K562 (cell line): ENCODE measurements at regions not wholly inside any gene's neighbourhood (a gene's known extent, or its start where the extent isn't known, plus 50 kb on each side); places are given as distances from the start of the nearest gene placed in this dataset.

ENCODE experiments used
- C11orf30 ChIP-seq: fragments of 450-650 bp; IDR thresholded peaks from 2 replicates; pipeline ENCODE4 v1.6.1; 2016; ENCODE audit warnings: low read depth, mild to moderate bottlenecking
- CAMTA2 ChIP-seq: fragments of 250-450 bp; sonication (Bioruptor Pico); conservative IDR thresholded peaks from 2 replicates; pipeline ENCODE4 v1.5.1; 2022
- CBX5 ChIP-seq: IDR thresholded peaks from 2 replicates; pipeline ENCODE4 v1.6.1; 2014; ENCODE audit warnings: low read depth, borderline replicate concordance
- CCNT2 ChIP-seq: IDR thresholded peaks from 2 replicates; pipeline ENCODE4 v1.6.1; 2011; ENCODE audit warnings: borderline replicate concordance, low read depth, mild to moderate bottlenecking, moderate library complexity, mixed read lengths, low read length; ENCODE audit not compliant: insufficient read length; ENCODE audit errors: extremely low read depth
- CREB1 ChIP-seq, 2 experiments: sonication (generic) in 1 of 2; formaldehyde crosslinking in 1 of 2; IDR thresholded peaks; 2 replicates each; pipeline versions ENCODE4 v1.6.1 to v1.8.0; 2012 to 2022; ENCODE audit warnings: inconsistent platforms in 1 of 2, mild to moderate bottlenecking in 1 of 2, missing genetic modification reagents in 1 of 2, moderate library complexity in 1 of 2
- ELK3 ChIP-seq: fragments of 450-650 bp; formaldehyde crosslinking; IDR thresholded peaks from 2 replicates; pipeline ENCODE4 v1.4.0; 2020; ENCODE audit warnings: mild to moderate bottlenecking
- ERF ChIP-seq: fragments of 450-650 bp; formaldehyde crosslinking; IDR thresholded peaks from 2 replicates; pipeline ENCODE4 v1.4.0; 2020; ENCODE audit warnings: mild to moderate bottlenecking, mixed read lengths
- GABPB2 ChIP-seq: fragments of 250-450 bp; sonication (Bioruptor Pico); conservative IDR thresholded peaks from 2 replicates; pipeline ENCODE4 v1.5.1; 2021; ENCODE audit warnings: mild to moderate bottlenecking
- ILF3 ChIP-seq: fragments of 450-650 bp; IDR thresholded peaks from 2 replicates; pipeline ENCODE4 v1.6.1; 2018; ENCODE audit warnings: antibody characterized with exemption, mild to moderate bottlenecking, moderate library complexity, borderline replicate concordance
- KAT8 ChIP-seq: fragments of 450-650 bp; IDR thresholded peaks from 2 replicates; pipeline ENCODE4 v1.6.1; 2016; ENCODE audit warnings: low read depth, mild to moderate bottlenecking
- KHSRP ChIP-seq: fragments of 450-650 bp; IDR thresholded peaks from 2 replicates; pipeline ENCODE4 v1.6.1; 2017
- MIER1 ChIP-seq: fragments of 450-650 bp; IDR thresholded peaks from 2 replicates; pipeline ENCODE4 v1.6.1; 2016; ENCODE audit warnings: antibody characterized with exemption, mild to moderate bottlenecking, low read depth
- MITF ChIP-seq: IDR thresholded peaks from 2 replicates; pipeline ENCODE4 v1.6.1; 2014; ENCODE audit warnings: antibody characterized with exemption
- PTTG1 ChIP-seq: fragments of 450-650 bp; IDR thresholded peaks from 2 replicates; pipeline ENCODE4 v1.6.1; 2016; ENCODE audit warnings: low read depth, mild to moderate bottlenecking, missing genetic modification characterization, missing compliant biosample characterization
- SMAD3 ChIP-seq: fragments of 450-650 bp; formaldehyde crosslinking; conservative IDR thresholded peaks from 2 replicates; pipeline ENCODE4 v1.4.0; 2020; ENCODE audit warnings: mild to moderate bottlenecking
- SP2 ChIP-seq: IDR thresholded peaks from 2 replicates; pipeline ENCODE4 v1.6.1; 2011; ENCODE audit warnings: mild to moderate bottlenecking, low read depth, low read length, moderate library complexity; ENCODE audit not compliant: poor library complexity, severe bottlenecking; ENCODE audit errors: extremely low read depth
- TAL1 ChIP-seq: fragments of 450-650 bp; IDR thresholded peaks from 2 replicates; pipeline ENCODE4 v1.6.1; 2016; ENCODE audit warnings: mild to moderate bottlenecking
- TGIF2 ChIP-seq: sonication (generic); formaldehyde crosslinking; IDR thresholded peaks from 2 replicates; pipeline ENCODE4 v1.8.1; 2022; ENCODE audit warnings: mild to moderate bottlenecking, missing genetic modification reagents, moderate library complexity
- XRCC5 ChIP-seq: fragments of 200-400 bp; formaldehyde crosslinking; IDR thresholded peaks from 2 replicates; pipeline ENCODE4 v1.6.1; 2017; ENCODE audit warnings: low read depth, mild to moderate bottlenecking, low read length
- ZBTB34 ChIP-seq: fragments of 250-450 bp; sonication (Bioruptor Pico); IDR thresholded peaks from 2 replicates; pipeline ENCODE4 v1.8.0; 2021; ENCODE audit warnings: mild to moderate bottlenecking, moderate library complexity
- ZNF232 ChIP-seq: sonication (generic); formaldehyde crosslinking; IDR thresholded peaks from 2 replicates; pipeline ENCODE4 v1.8.0; 2022; ENCODE audit warnings: mild to moderate bottlenecking, missing genetic modification reagents
- ZNF274 ChIP-seq: IDR thresholded peaks from 2 replicates; pipeline ENCODE4 v1.6.1; 2011; ENCODE audit warnings: low read depth, mild to moderate bottlenecking, low read length, moderate library complexity, borderline replicate concordance
- ZNF586 ChIP-seq: fragments of 450-650 bp; formaldehyde crosslinking; conservative IDR thresholded peaks from 2 replicates; pipeline ENCODE4 v1.4.0; 2020; ENCODE audit warnings: mild to moderate bottlenecking, moderate library complexity
- ZNF655 ChIP-seq: fragments of 250-450 bp; sonication (Bioruptor Pico); IDR thresholded peaks from 2 replicates; pipeline ENCODE4 v1.5.0; 2021
- ZNF77 ChIP-seq: fragments of 250-450 bp; sonication (Bioruptor Pico); IDR thresholded peaks from 2 replicates; pipeline ENCODE4 v1.5.0; 2020
- ZNF780A ChIP-seq: fragments of 250-450 bp; sonication (Bioruptor Pico); IDR thresholded peaks from 2 replicates; pipeline ENCODE4 v1.5.0; 2021; ENCODE audit warnings: mild to moderate bottlenecking

- TF ChIP-seq ZBTB34 (CRISPR knock-in tag) = no peak
- TF ChIP-seq KHSRP = no peak
- TF ChIP-seq SP2 = no peak
- no peak for TF ChIP-seq ERF
- TF ChIP-seq MITF = peak; percentile 57; the same call in 1 of the 2 replicates
- TF ChIP-seq ZNF780A (CRISPR knock-in tag) = no peak
- TF ChIP-seq GABPB2 = no peak
- no peak for TF ChIP-seq ZNF586 (CRISPR knock-in tag)
- TF ChIP-seq ZNF77 (CRISPR knock-in tag) = no peak
- TF ChIP-seq MIER1 = no peak
- TF ChIP-seq XRCC5 = no peak
- no peak for TF ChIP-seq PTTG1 (tag)
- TF ChIP-seq ZNF274 = no peak
- no peak for TF ChIP-seq KAT8
- no peak for TF ChIP-seq CAMTA2 (CRISPR knock-in tag)
- no peak for TF ChIP-seq CBX5
- peak; percentile 86 for TF ChIP-seq ZNF232 (CRISPR knock-in tag)
- no peak for TF ChIP-seq ELK3 (CRISPR knock-in tag)
- TF ChIP-seq SMAD3 (CRISPR knock-in tag) = no peak
- TF ChIP-seq ZNF655 = no peak
- TF ChIP-seq TGIF2 = no peak
- no peak for TF ChIP-seq ILF3
- TF ChIP-seq C11orf30 = no peak
- TF ChIP-seq CREB1 (IDR thresholded peaks at IDR 0.05) = no peak; the same call in none of the 2 replicates
- TF ChIP-seq CREB1 (CRISPR knock-in tag; IDR thresholded peaks at IDR 0.05) = peak; percentile 68; the same call in 1 of the 2 replicates
- TF ChIP-seq TAL1 = no peak
- TF ChIP-seq CCNT2 = peak; percentile 58
Measured at GRCh38 chr13:33542309-33543088, 256.9 kb upstream of the STARD13 start (continued).
